Endothelial cell of umbilical vein (primary cell): ENCODE measurements at regions not wholly inside any gene's neighbourhood (a gene's known extent, or its start where the extent isn't known, plus 50 kb on each side); places are given as distances from the start of the nearest gene placed in this dataset.

ENCODE experiments used
- BruUV-seq: library from RNA; stranded (reverse); fragments of 400-500 nt; replicated peaks from 2 replicates; lab custom pipeline; 2021; lab: Mats Ljungman, UMichigan
- CTCF ChIA-PET: fragments of 300-600, 350-600 bp; sonication (Branson Sonifier 250); formaldehyde crosslinking; loops from one replicate; lab custom pipeline; 2021; ENCODE audit warnings: antibody characterized with exemption, inconsistent platforms; lab: Charles Lee
- POLR2A ChIA-PET: fragments of 300-600, 350-600 bp; sonication (Branson Sonifier 250); formaldehyde crosslinking; loops from one replicate; lab custom pipeline; 2021; ENCODE audit warnings: antibody characterized with exemption, inconsistent platforms; lab: Charles Lee
- DNase-seq: peaks from one replicate; pipeline ENCODE4 v3.0.0-alpha.2; 2011; ENCODE audit warnings: low read depth, low spot score
- FAIRE-seq: peaks from 2 replicates; lab custom pipeline; 2011; peaks lifted over from hg19 to GRCh38; lab: Jason Lieb, UNC
- H2AFZ ChIP-seq: 2 replicates; pipeline ENCODE4 v1.6.0; 2012; ENCODE audit warnings: low read depth, low read length, control low read depth, inconsistent platforms
- H3K27ac ChIP-seq: 2 replicates; pipeline ENCODE4 v1.5.1; 2011; ENCODE audit warnings: low read depth, mild to moderate bottlenecking, control low read depth, low read length, moderate library complexity; ENCODE audit not compliant: insufficient read depth
- H3K27me3 ChIP-seq, 2 experiments: 2 replicates each; pipeline versions ENCODE4 v1.6.0 to v1.6.1; 2011; ENCODE audit warnings: low read length in 2 of 2, mixed read lengths in 1 of 2; ENCODE audit not compliant: control insufficient read depth in 2 of 2, insufficient read depth in 2 of 2
- H3K36me3 ChIP-seq, 2 experiments: 2 replicates in 1 of 2; 3 replicates in 1 of 2; pipeline ENCODE4 v1.5.1; 2011; ENCODE audit warnings: low read length in 2 of 2, mild to moderate bottlenecking in 1 of 2, moderate library complexity in 1 of 2; ENCODE audit not compliant: control insufficient read depth in 2 of 2, insufficient read depth in 2 of 2; ENCODE audit errors: extremely low read depth in 1 of 2
- H3K4me1 ChIP-seq: 3 replicates; pipeline ENCODE4 v1.5.1; 2011; ENCODE audit warnings: mild to moderate bottlenecking, low read length; ENCODE audit not compliant: control insufficient read depth, insufficient read depth; ENCODE audit errors: extremely low read depth
- H3K4me2 ChIP-seq: 2 replicates; pipeline ENCODE4 v1.6.1; 2011; ENCODE audit warnings: low read length, control low read depth, mixed read lengths; ENCODE audit not compliant: insufficient read depth
- H3K4me3 ChIP-seq, 3 experiments: fragments of 200-600 bp in 1 of 3; sonication (generic), shearing (Covaris generic) in 1 of 3; replicated peaks in 1 of 3; 2 replicates each; pipeline ENCODE4 v1.5.1; 2011 to 2016; ENCODE audit warnings: control low read depth in 3 of 3, low read length in 3 of 3, mild to moderate bottlenecking in 2 of 3, inconsistent platforms in 1 of 3, low read depth in 1 of 3, moderate library complexity in 1 of 3; ENCODE audit not compliant: insufficient read depth in 1 of 3
- H3K79me2 ChIP-seq: 2 replicates; pipeline ENCODE4 v1.6.0; 2012; ENCODE audit warnings: low read length, inconsistent platforms; ENCODE audit not compliant: control insufficient read depth, insufficient read depth
- H3K9ac ChIP-seq: replicated peaks from 2 replicates; pipeline ENCODE3; 2011; ENCODE audit warnings: low read length, control low read depth; ENCODE audit not compliant: insufficient read depth; ENCODE audit errors: extremely low read depth
- H3K9me1 ChIP-seq: replicated peaks from 3 replicates; pipeline ENCODE4 v1.6.0; 2011; ENCODE audit warnings: mild to moderate bottlenecking, low read length; ENCODE audit not compliant: control insufficient read depth, insufficient read depth; ENCODE audit errors: extremely low read depth
- H3K9me3 ChIP-seq: replicated peaks from 2 replicates; pipeline ENCODE4 v1.5.1; 2012; ENCODE audit warnings: low read length, inconsistent platforms; ENCODE audit not compliant: control insufficient read depth, insufficient read depth
- H4K20me1 ChIP-seq: replicated peaks from 2 replicates; pipeline ENCODE3; 2011; ENCODE audit warnings: mild to moderate bottlenecking, low read length; ENCODE audit not compliant: control insufficient read depth, insufficient read depth; ENCODE audit errors: extremely low read depth
- EZH2 ChIP-seq: IDR thresholded peaks from 2 replicates; pipeline ENCODE4 v1.6.1; 2012; ENCODE audit warnings: borderline replicate concordance, low read depth, mild to moderate bottlenecking, moderate library complexity, low read length, inconsistent platforms; ENCODE audit not compliant: severe bottlenecking
- JUN ChIP-seq: IDR thresholded peaks from 2 replicates; pipeline ENCODE4 v1.6.1; 2011; ENCODE audit warnings: borderline replicate concordance, low read depth; ENCODE audit not compliant: insufficient read length, insufficient read depth
- POLR2A ChIP-seq: IDR thresholded peaks from 2 replicates; pipeline ENCODE4 v1.6.1; 2012; ENCODE audit warnings: low read depth, mild to moderate bottlenecking, control low read depth, low read length
- dilution Hi-C: fragments of 300-500 bp; cut with MboI; formaldehyde crosslinking; loops from one replicate; pipeline ENCODE4 v1.15.0; 2019; ENCODE audit warnings: low sequenced_read_pairs; ENCODE audit not compliant: extremely low pct_ligation_motif_present
- intact Hi-C: fragments of 100-400 bp; cut with micrococcal nuclease; formaldehyde crosslinking; loops from one replicate; pipeline ENCODE4 v1.10.0; 2022
- TF ChIP-seq, protein P1 (sequence below), 2 donors: IDR thresholded peaks; 1 replicate in 1 of 2; 2 replicates in 1 of 2; pipeline ENCODE4 v1.5.1; 2011; ENCODE audit warnings: low read length in 2 of 2, mild to moderate bottlenecking in 2 of 2, moderate library complexity in 2 of 2, control low read depth in 1 of 2, inconsistent platforms in 1 of 2, low read depth in 1 of 2; ENCODE audit not compliant: insufficient read depth in 1 of 2; ENCODE audit errors: extremely low read depth in 1 of 2
- TF ChIP-seq, protein P2 (sequence below): IDR thresholded peaks from 2 replicates; pipeline ENCODE4 v1.6.1; 2011; ENCODE audit not compliant: insufficient read depth, insufficient read length

DNA sequence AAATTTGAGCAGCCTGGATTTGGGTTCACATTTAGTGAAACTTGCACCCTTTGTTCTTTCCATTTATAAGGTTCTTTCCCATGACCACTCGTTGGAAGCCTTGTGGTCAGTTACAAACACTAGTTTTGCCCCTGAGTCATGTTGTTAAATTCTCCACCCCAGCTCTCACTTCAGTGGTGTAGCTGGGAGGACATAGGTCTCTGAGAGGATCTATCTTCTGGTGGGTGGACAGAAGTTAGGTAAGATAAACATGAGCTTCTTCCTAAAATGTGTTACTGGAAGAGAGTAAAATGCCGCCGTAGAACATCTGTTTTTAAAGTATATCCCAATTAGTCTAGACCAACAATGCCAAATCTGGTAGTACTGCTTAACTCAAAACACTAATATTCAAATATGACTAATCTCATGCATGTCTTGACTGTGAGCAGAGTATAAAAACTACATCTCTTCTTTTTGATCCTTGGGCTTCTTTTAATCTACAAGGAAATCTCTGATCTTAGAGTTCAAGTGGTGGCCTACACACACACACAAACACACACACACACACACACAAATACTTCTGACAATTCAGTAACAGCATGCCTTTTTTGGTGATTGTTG is 162.6 kb upstream of the FN1 start:
- no peak overlapping the region for H3K27ac ChIP-seq
- H3K36me3 ChIP-seq, result no peaks in the 10 kb centered on the region

DNA sequence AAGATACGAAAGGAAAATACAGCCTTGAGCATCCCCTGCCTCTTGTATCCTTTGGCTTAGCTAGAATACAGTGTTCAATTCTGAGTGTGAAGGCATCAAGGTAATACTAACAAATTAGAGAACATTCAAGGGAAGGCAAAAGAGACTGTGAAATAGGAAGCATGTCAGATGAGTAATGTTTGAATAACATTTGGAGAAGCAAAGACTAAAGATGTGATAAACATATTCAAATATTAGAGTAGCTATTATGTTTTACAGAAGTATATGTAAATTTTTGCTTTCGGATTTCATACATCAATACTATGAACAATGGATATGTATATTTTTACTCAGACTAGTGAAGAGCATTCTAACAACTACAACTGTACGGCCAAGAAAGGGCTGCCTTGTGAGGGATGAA is 161.7 kb upstream of the FN1 start:
- H3K9ac ChIP-seq, result no peak overlapping the region
- H3K4me2 ChIP-seq, result no peak overlapping the region
- intact Hi-C loops, result no loop called here
- H3K79me2 ChIP-seq, result no peaks in the 10 kb centered on the region
- no peaks in the 10 kb centered on the region for H4K20me1 ChIP-seq
- peaks cover 15% of the 10 kb centered on the region for H3K4me1 ChIP-seq
- no peak overlapping the region for H3K27ac ChIP-seq
- no peak for FAIRE-seq
- no peak overlapping the region for H3K4me3 ChIP-seq
- H2AFZ ChIP-seq, result no peak overlapping the region
- H3K9me3 ChIP-seq, result no peaks in the 10 kb centered on the region
- H3K36me3 ChIP-seq, result no peaks in the 10 kb centered on the region
- ChIA-PET CTCF (interaction anchor here (0.8 to 1.6 kb wide), 2 partner anchors 24 to 143 kb away, joined by 3 to 5 read pairs; no protein-coding TSS in a partner anchor), POLR2A (no interaction called here)
- TF ChIP-seq EZH2 (no peak), JUN (no peak), POLR2A (no peak)
- TF ChIP-seq, protein P1, sequence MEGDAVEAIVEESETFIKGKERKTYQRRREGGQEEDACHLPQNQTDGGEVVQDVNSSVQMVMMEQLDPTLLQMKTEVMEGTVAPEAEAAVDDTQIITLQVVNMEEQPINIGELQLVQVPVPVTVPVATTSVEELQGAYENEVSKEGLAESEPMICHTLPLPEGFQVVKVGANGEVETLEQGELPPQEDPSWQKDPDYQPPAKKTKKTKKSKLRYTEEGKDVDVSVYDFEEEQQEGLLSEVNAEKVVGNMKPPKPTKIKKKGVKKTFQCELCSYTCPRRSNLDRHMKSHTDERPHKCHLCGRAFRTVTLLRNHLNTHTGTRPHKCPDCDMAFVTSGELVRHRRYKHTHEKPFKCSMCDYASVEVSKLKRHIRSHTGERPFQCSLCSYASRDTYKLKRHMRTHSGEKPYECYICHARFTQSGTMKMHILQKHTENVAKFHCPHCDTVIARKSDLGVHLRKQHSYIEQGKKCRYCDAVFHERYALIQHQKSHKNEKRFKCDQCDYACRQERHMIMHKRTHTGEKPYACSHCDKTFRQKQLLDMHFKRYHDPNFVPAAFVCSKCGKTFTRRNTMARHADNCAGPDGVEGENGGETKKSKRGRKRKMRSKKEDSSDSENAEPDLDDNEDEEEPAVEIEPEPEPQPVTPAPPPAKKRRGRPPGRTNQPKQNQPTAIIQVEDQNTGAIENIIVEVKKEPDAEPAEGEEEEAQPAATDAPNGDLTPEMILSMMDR (IDR thresholded peaks at IDR 0.05; ENCODE audit: extremely low read depth in 1 of 2, insufficient read depth in 1 of 2, low read depth in 1 of 2, low read length in 2 of 2), result no peak
- TF ChIP-seq, protein P2, sequence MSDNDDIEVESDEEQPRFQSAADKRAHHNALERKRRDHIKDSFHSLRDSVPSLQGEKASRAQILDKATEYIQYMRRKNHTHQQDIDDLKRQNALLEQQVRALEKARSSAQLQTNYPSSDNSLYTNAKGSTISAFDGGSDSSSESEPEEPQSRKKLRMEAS, result no peak
- no peaks in the 10 kb centered on the region for H3K27me3 ChIP-seq
- no peak for DNase-seq
- dilution Hi-C loops, result no loop called here
- H3K9me1 ChIP-seq, result no peaks in the 10 kb centered on the region
- BruUV-seq, result no TSS peak

More for the DNA sequence above, 162.6 kb upstream of the FN1 start:
- DNase-seq (no peak), FAIRE-seq (no peak)
- POLR2A ChIA-PET, result no interaction called here
- no peaks in the 10 kb centered on the region for H3K79me2 ChIP-seq
- peaks cover 24% of the 10 kb centered on the region for H3K4me1 ChIP-seq
- no peaks in the 10 kb centered on the region for H3K9me1 ChIP-seq
- H3K9ac ChIP-seq, result no peak overlapping the region
- H3K4me3 ChIP-seq, result no peak overlapping the region
- no peak overlapping the region for H2AFZ ChIP-seq
- H3K27me3 ChIP-seq, result no peaks in the 10 kb centered on the region
- no TSS peak for BruUV-seq
- TF ChIP-seq POLR2A, result no peak
- TF ChIP-seq, protein P2, result no peak
- CTCF ChIA-PET, result interaction anchor here (0.7 to 1.6 kb wide), 4 partner anchors 20 to 144 kb away, joined by 3 to 5 read pairs (median 3); no protein-coding TSS in a partner anchor
- H3K9me3 ChIP-seq, result no peaks in the 10 kb centered on the region
- H4K20me1 ChIP-seq, result no peaks in the 10 kb centered on the region
- intact Hi-C loops, result no loop called here
- no peak overlapping the region for H3K4me2 ChIP-seq
- dilution Hi-C loops, result no loop called here
